K562 (cell line): ENCODE measurements at regions not wholly inside any gene's neighbourhood (a gene's known extent, or its start where the extent isn't known, plus 50 kb on each side); places are given as distances from the start of the nearest gene placed in this dataset.

Source experiments
- ATAC-seq: fragments of 200-7000 bp; cut with Tn5 transposase; 3 replicates; pipeline ENCODE4 v1.9.1; 2020; ENCODE audit warnings: moderate library complexity
- BruUV-seq: library from RNA; stranded (reverse); fragments of 400-500 nt; replicated peaks from 2 replicates; lab custom pipeline; 2021; lab: Mats Ljungman, UMichigan
- CTCF ChIA-PET: fragments of 300-600 bp; formaldehyde crosslinking; extraction: SDS; loops from one replicate; lab custom pipeline; 2021; ENCODE audit warnings: low intra/inter-chr PET ratio; lab: Yijun Ruan, JAX
- POLR2A ChIA-PET: fragments of 300-600, 350-650 bp; sonication (Branson Sonifier 250); formaldehyde crosslinking; extraction: SDS; loops from one replicate; lab custom pipeline; 2021; ENCODE audit warnings: antibody characterized with exemption, inconsistent platforms; lab: Yijun Ruan, JAX
- DNase-seq, 4 experiments: peaks; one replicate each; pipeline versions ENCODE4 v3.0.0 to v3.0.0-alpha.2; 2011 to 2018; ENCODE audit warnings: low spot score in 3 of 4, mixed read lengths in 3 of 4; ENCODE audit errors: extremely low read depth in 1 of 4
- FAIRE-seq: peaks from 2 replicates; lab custom pipeline; 2011; peaks lifted over from hg19 to GRCh38; lab: Jason Lieb, UNC
- H2AFZ ChIP-seq: 2 replicates; pipeline ENCODE4 v1.6.0; 2011; ENCODE audit warnings: low read depth, low read length, control low read depth, inconsistent platforms
- H3K27ac ChIP-seq: fragments of 200-600 bp; 3 replicates; pipeline ENCODE4 v1.8.0; 2011; ENCODE audit warnings: low read depth, mild to moderate bottlenecking, control low read depth, inconsistent platforms, low read length, moderate library complexity, mixed read lengths; ENCODE audit errors: extremely low read depth
- H3K27me3 ChIP-seq, 2 experiments: fragments of 300-600 bp in 1 of 2; 2 replicates in 1 of 2; 3 replicates in 1 of 2; pipeline versions ENCODE4 v1.6.0 to v1.8.0; 2011; ENCODE audit warnings: inconsistent platforms in 2 of 2, low read length in 2 of 2, mild to moderate bottlenecking in 1 of 2, mixed read lengths in 1 of 2, moderate library complexity in 1 of 2; ENCODE audit not compliant: control insufficient read depth in 2 of 2, insufficient read depth in 2 of 2
- H3K36me3 ChIP-seq: fragments of 300-600 bp; 3 replicates; pipeline ENCODE4 v1.8.0; 2011; ENCODE audit warnings: mild to moderate bottlenecking, low read length, inconsistent platforms; ENCODE audit not compliant: control insufficient read depth, insufficient read depth
- H3K4me1 ChIP-seq, 2 experiments: fragments of 200-600 bp in 1 of 2; replicated peaks in 1 of 2; 2 replicates in 1 of 2; 3 replicates in 1 of 2; pipeline versions ENCODE4 v1.5.1 to v1.8.0; 2011; ENCODE audit warnings: inconsistent platforms in 2 of 2, low read length in 2 of 2, mild to moderate bottlenecking in 1 of 2, mixed read lengths in 1 of 2, moderate library complexity in 1 of 2; ENCODE audit not compliant: control insufficient read depth in 2 of 2, insufficient read depth in 2 of 2
- H3K4me2 ChIP-seq: 2 replicates; pipeline ENCODE4 v1.6.1; 2011; ENCODE audit warnings: low read length, control low read depth, inconsistent platforms, mixed read lengths; ENCODE audit not compliant: insufficient read depth
- H3K4me3 ChIP-seq: fragments of 200-600 bp; sonication (generic), shearing (Covaris generic); 2 replicates; pipeline ENCODE4 v1.5.1; 2016; ENCODE audit warnings: control low read depth, inconsistent platforms
- H3K79me2 ChIP-seq: fragments of 200-600 bp; 3 replicates; pipeline ENCODE4 v1.8.0; 2011; ENCODE audit warnings: low read length, inconsistent platforms; ENCODE audit not compliant: control insufficient read depth, insufficient read depth
- H3K9ac ChIP-seq, 2 experiments: 2 replicates each; pipeline versions ENCODE4 v1.6.0 to v1.6.1; 2011; ENCODE audit warnings: low read depth in 2 of 2, low read length in 2 of 2, control low read depth in 1 of 2, inconsistent platforms in 1 of 2, mild to moderate bottlenecking in 1 of 2, mixed read lengths in 1 of 2; ENCODE audit not compliant: insufficient read depth in 1 of 2
- H3K9me1 ChIP-seq: one replicate; pipeline ENCODE4 v1.6.0; 2011; ENCODE audit warnings: inconsistent platforms, mild to moderate bottlenecking, low read length, moderate library complexity; ENCODE audit not compliant: control insufficient read depth, insufficient read depth
- H3K9me3 ChIP-seq: replicated peaks from 2 replicates; pipeline ENCODE4 v1.5.1; 2011; ENCODE audit warnings: low read depth, low read length, inconsistent platforms; ENCODE audit not compliant: control insufficient read depth, insufficient read depth
- H4K20me1 ChIP-seq: replicated peaks from 2 replicates; pipeline ENCODE4 v1.6.1; 2011; ENCODE audit warnings: low read length, inconsistent platforms, mixed read lengths; ENCODE audit not compliant: control insufficient read depth, insufficient read depth
- HNRNPL ChIP-seq: fragments of 200-400 bp; formaldehyde crosslinking; IDR thresholded peaks from 2 replicates; pipeline ENCODE4 v1.6.1; 2017; ENCODE audit warnings: low read depth, mild to moderate bottlenecking, low read length
- KAT8 ChIP-seq: fragments of 450-650 bp; IDR thresholded peaks from 2 replicates; pipeline ENCODE4 v1.6.1; 2016; ENCODE audit warnings: low read depth, mild to moderate bottlenecking
- KDM2B ChIP-seq: fragments of 250-450 bp; sonication (Bioruptor Pico); IDR thresholded peaks from 2 replicates; pipeline ENCODE4 v1.8.0; 2021; ENCODE audit warnings: mild to moderate bottlenecking, moderate library complexity
- MCM3 ChIP-seq: fragments of 450-650 bp; IDR thresholded peaks from 2 replicates; pipeline ENCODE4 v1.6.1; 2016
- NFE2L1 ChIP-seq: fragments of 450-650 bp; IDR thresholded peaks from 2 replicates; pipeline ENCODE4 v1.6.1; 2016; ENCODE audit warnings: missing genetic modification characterization, low read depth, mild to moderate bottlenecking, missing compliant biosample characterization, moderate library complexity, borderline replicate concordance
- RBM39 ChIP-seq: fragments of 200-400 bp; formaldehyde crosslinking; optimal IDR thresholded peaks from 2 replicates; pipeline ENCODE3; 2018; ENCODE audit warnings: low read depth, low read length
- RFX1 ChIP-seq: fragments of 450-650 bp; IDR thresholded peaks from 2 replicates; pipeline ENCODE4 v1.6.1; 2016; ENCODE audit warnings: mild to moderate bottlenecking, moderate library complexity
- SIN3A ChIP-seq, 2 experiments: fragments of 150-350 bp in 1 of 2; IDR thresholded peaks; 2 replicates each; pipeline ENCODE4 v1.6.1; 2011 to 2016; ENCODE audit warnings: borderline replicate concordance in 2 of 2, low read depth in 2 of 2, low read length in 2 of 2, mild to moderate bottlenecking in 2 of 2, moderate library complexity in 2 of 2; ENCODE audit not compliant: control insufficient read depth in 1 of 2
- SIRT6 ChIP-seq: IDR thresholded peaks from one replicate; pipeline ENCODE4 v1.6.1; 2012; ENCODE audit warnings: low read depth, mild to moderate bottlenecking, control low read depth, inconsistent platforms, low read length, moderate library complexity
- SMAD2 ChIP-seq: fragments of 150-350 bp; IDR thresholded peaks from 2 replicates; pipeline ENCODE4 v1.6.1; 2014; ENCODE audit warnings: low read depth, mild to moderate bottlenecking, low read length
- SNRNP70 ChIP-seq: fragments of 200-400 bp; formaldehyde crosslinking; optimal IDR thresholded peaks from 2 replicates; pipeline ENCODE3; 2017; ENCODE audit warnings: low read depth, low read length
- WHSC1 ChIP-seq: IDR thresholded peaks from one replicate; pipeline ENCODE4 v1.6.1; 2012; ENCODE audit warnings: low read length, control low read depth, inconsistent platforms
- ZNF512 ChIP-seq: IDR thresholded peaks from 2 replicates; pipeline ENCODE4 v1.6.1; 2016; ENCODE audit warnings: missing genetic modification characterization, missing compliant biosample characterization
- ZNF589 ChIP-seq: fragments of 200-800 bp; sonication (Bioruptor generic); IDR thresholded peaks from 2 replicates; pipeline ENCODE4 v1.6.1; 2016; ENCODE audit warnings: low read depth, missing genetic modification characterization, missing compliant biosample characterization
- WGBS: fragments of 100-300 bp; shearing (Covaris generic); methylation state at CpG from one replicate; pipeline ENCODE4 v1.1.6; 2016; ENCODE audit warnings: low coverage, mixed read lengths; ENCODE audit not compliant: insufficient coverage; ENCODE audit errors: missing lambda C conversion rate; 5-methylcytosine and 5-hydroxymethylcytosine counted together
- in situ Hi-C: fragments of 300-500 bp; cut with MboI; formaldehyde crosslinking; loops from 4 replicates; pipeline ENCODE4 v1.15.0; 2018; ENCODE audit warnings: inconsistent platforms, mixed read lengths
- intact Hi-C: fragments of 100-400 bp; cut with micrococcal nuclease; formaldehyde crosslinking; loops from 2 replicates; pipeline ENCODE4 v1.14.2; 2022
- TF ChIP-seq, protein P1 (sequence below): sonication (generic); formaldehyde crosslinking; IDR thresholded peaks from 2 replicates; pipeline ENCODE4 v1.9.0; 2022; ENCODE audit warnings: mild to moderate bottlenecking, missing genetic modification reagents
- TF ChIP-seq, protein P2 (sequence below): IDR thresholded peaks from 3 replicates; pipeline ENCODE4 v1.6.1; 2011; ENCODE audit warnings: borderline replicate concordance, mild to moderate bottlenecking, moderate library complexity; ENCODE audit not compliant: insufficient read length; ENCODE audit errors: extremely low read depth
- TF ChIP-seq, protein P3 (sequence below): fragments of 250-450 bp; sonication (Bioruptor Pico); IDR thresholded peaks from 2 replicates; pipeline ENCODE4 v1.4.0; 2020

GRCh38 chr6:126764104-126764503 is 354.4 kb upstream of the RSPO3 start:
- in situ Hi-C loops = no loop called here
- ChIA-PET POLR2A (no interaction called here), CTCF (no interaction called here)
- no peak for TF ChIP-seq HNRNPL
- TF ChIP-seq, protein P1, sequence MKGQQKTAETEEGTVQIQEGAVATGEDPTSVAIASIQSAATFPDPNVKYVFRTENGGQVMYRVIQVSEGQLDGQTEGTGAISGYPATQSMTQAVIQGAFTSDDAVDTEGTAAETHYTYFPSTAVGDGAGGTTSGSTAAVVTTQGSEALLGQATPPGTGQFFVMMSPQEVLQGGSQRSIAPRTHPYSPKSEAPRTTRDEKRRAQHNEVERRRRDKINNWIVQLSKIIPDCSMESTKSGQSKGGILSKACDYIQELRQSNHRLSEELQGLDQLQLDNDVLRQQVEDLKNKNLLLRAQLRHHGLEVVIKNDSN (CRISPR knock-in tag) = no peak
- TF ChIP-seq, protein P2, sequence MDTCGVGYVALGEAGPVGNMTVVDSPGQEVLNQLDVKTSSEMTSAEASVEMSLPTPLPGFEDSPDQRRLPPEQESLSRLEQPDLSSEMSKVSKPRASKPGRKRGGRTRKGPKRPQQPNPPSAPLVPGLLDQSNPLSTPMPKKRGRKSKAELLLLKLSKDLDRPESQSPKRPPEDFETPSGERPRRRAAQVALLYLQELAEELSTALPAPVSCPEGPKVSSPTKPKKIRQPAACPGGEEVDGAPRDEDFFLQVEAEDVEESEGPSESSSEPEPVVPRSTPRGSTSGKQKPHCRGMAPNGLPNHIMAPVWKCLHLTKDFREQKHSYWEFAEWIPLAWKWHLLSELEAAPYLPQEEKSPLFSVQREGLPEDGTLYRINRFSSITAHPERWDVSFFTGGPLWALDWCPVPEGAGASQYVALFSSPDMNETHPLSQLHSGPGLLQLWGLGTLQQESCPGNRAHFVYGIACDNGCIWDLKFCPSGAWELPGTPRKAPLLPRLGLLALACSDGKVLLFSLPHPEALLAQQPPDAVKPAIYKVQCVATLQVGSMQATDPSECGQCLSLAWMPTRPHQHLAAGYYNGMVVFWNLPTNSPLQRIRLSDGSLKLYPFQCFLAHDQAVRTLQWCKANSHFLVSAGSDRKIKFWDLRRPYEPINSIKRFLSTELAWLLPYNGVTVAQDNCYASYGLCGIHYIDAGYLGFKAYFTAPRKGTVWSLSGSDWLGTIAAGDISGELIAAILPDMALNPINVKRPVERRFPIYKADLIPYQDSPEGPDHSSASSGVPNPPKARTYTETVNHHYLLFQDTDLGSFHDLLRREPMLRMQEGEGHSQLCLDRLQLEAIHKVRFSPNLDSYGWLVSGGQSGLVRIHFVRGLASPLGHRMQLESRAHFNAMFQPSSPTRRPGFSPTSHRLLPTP = no peak
- no peak for TF ChIP-seq NFE2L1 (tag)
- no peak for TF ChIP-seq KAT8
- TF ChIP-seq, protein P3, sequence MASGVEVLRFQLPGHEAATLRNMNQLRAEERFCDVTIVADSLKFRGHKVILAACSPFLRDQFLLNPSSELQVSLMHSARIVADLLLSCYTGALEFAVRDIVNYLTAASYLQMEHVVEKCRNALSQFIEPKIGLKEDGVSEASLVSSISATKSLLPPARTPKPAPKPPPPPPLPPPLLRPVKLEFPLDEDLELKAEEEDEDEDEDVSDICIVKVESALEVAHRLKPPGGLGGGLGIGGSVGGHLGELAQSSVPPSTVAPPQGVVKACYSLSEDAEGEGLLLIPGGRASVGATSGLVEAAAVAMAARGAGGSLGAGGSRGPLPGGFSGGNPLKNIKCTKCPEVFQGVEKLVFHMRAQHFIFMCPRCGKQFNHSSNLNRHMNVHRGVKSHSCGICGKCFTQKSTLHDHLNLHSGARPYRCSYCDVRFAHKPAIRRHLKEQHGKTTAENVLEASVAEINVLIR (CRISPR knock-in tag) = no peak
- TF ChIP-seq SIN3A (IDR thresholded peaks at IDR 0.05; ENCODE audit: borderline replicate concordance in 2 of 2, control insufficient read depth in 1 of 2, low read depth in 2 of 2, low read length in 2 of 2) = no peak
- no peak for TF ChIP-seq ZNF512 (tag)
- TF ChIP-seq RFX1 = no peak
- TF ChIP-seq SNRNP70 = no peak
- TF ChIP-seq WHSC1 = no peak
- no peak for TF ChIP-seq MCM3
- TF ChIP-seq ZNF589 (CRISPR knock-in tag) = no peak
- no peak for TF ChIP-seq SIRT6
- TF ChIP-seq KDM2B = no peak
- TF ChIP-seq RBM39 = no peak
- no peak for TF ChIP-seq SMAD2

More at GRCh38 chr6:126764104-126764503, 354.4 kb upstream of the RSPO3 start:
- H3K9me1 ChIP-seq = no peaks in the 10 kb centered on the region
- no peak for ATAC-seq
- H2AFZ ChIP-seq = no peak overlapping the region
- H3K36me3 ChIP-seq = no peaks in the 10 kb centered on the region
- no peak for FAIRE-seq
- H3K79me2 ChIP-seq = no peaks in the 10 kb centered on the region
- no peak for DNase-seq
- intact Hi-C loops = no loop called here
- no peaks in the 10 kb centered on the region for H4K20me1 ChIP-seq
- no TSS peak for BruUV-seq
- H3K4me2 ChIP-seq = no peak overlapping the region
- 0% methylated on average over 4 of the region's 4 CpGs for WGBS
- no peak overlapping the region for H3K9ac ChIP-seq
- no peaks in the 10 kb centered on the region for H3K9me3 ChIP-seq
- H3K4me3 ChIP-seq = no peak overlapping the region
- no peak overlapping the region for H3K27ac ChIP-seq
- no peaks in the 10 kb centered on the region for H3K4me1 ChIP-seq
- H3K27me3 ChIP-seq = no peaks in the 10 kb centered on the region
